Neutrophil (primary cell): ENCODE measurements at regions not wholly inside any gene's neighbourhood (a gene's known extent, or its start where the extent isn't known, plus 50 kb on each side); places are given as distances from the start of the nearest gene placed in this dataset.
"Not testable (repeated sequence)": the region's sequence is repeated elsewhere in the genome, so short reads cannot be mapped to it uniquely, and the experiment has no call there.

Experiments used
- H3K27ac ChIP-seq: fragments of 200-600 bp; sonication (generic); 2 replicates; pipeline ENCODE4 v1.5.1; 2016; ENCODE audit warnings: mild to moderate bottlenecking, moderate library complexity
- H3K27me3 ChIP-seq: fragments of 200-600 bp; sonication (generic); 2 replicates; pipeline ENCODE4 v1.6.0; 2016; ENCODE audit warnings: mild to moderate bottlenecking
- H3K36me3 ChIP-seq: fragments of 200-600 bp; sonication (generic); 2 replicates; pipeline ENCODE4 v1.5.1; 2017
- H3K4me1 ChIP-seq, 2 experiments: fragments of 200-600 bp in 1 of 2; sonication (generic) in 1 of 2; 1 replicate in 1 of 2; 2 replicates in 1 of 2; pipeline versions ENCODE4 v1.5.1 to v1.6.1; 2013 to 2016; ENCODE audit warnings: low read depth in 1 of 2, low read length in 1 of 2, mild to moderate bottlenecking in 1 of 2, moderate library complexity in 1 of 2; ENCODE audit not compliant: control insufficient read depth in 1 of 2, insufficient read depth in 1 of 2
- H3K4me3 ChIP-seq, 2 experiments: fragments of 200-600 bp in 1 of 2; sonication (generic) in 1 of 2; 1 replicate in 1 of 2; 2 replicates in 1 of 2; pipeline ENCODE4 v1.5.1; 2013 to 2016; ENCODE audit warnings: low read depth in 1 of 2, low read length in 1 of 2, mild to moderate bottlenecking in 1 of 2, moderate library complexity in 1 of 2
- H3K9me3 ChIP-seq: fragments of 200-600 bp; sonication (generic); 2 replicates; pipeline ENCODE4 v1.5.1; 2016
- CTCF ChIP-seq: fragments of 200-600 bp; sonication (generic); IDR thresholded peaks from 2 replicates; pipeline ENCODE4 v1.5.1; 2016; ENCODE audit warnings: antibody characterized with exemption

GRCh38 chr11:47928426-47928825, 51.9 kb upstream of the PTPRJ start:
- Histone ChIP-seq H3K4me3 (no peak overlapping the region), H3K27ac (peak overlapping the region; percentile 41), H3K9me3 (no peaks in the 10 kb centered on the region), H3K4me1 (peaks cover 9 to 12% of the 10 kb centered on the region in 2 experiments), H3K27me3 (no peaks in the 10 kb centered on the region), H3K36me3 (no peaks in the 10 kb centered on the region)
- TF ChIP-seq CTCF, result no peak

- Histone ChIP-seq H3K9me3 (no peaks in the 10 kb centered on the region), H3K27ac (no peak overlapping the region), H3K4me1 (peaks cover 9 to 12% of the 10 kb centered on the region in 2 experiments), H3K36me3 (no peaks in the 10 kb centered on the region), H3K4me3 (no peak overlapping the region), H3K27me3 (no peaks in the 10 kb centered on the region)
- TF ChIP-seq CTCF, result no peak
Observed at GRCh38 chr11:47924184-47924691, 56.1 kb upstream of the PTPRJ start.

GRCh38 chr11:47923667-47924066, 56.7 kb upstream of the PTPRJ start:
- TF ChIP-seq CTCF, result no peak
- Histone ChIP-seq H3K36me3 (no peaks in the 10 kb centered on the region), H3K27ac (no peak overlapping the region), H3K4me3 (no peak overlapping the region), H3K27me3 (no peaks in the 10 kb centered on the region), H3K4me1 (peaks cover 7 to 8% of the 10 kb centered on the region in 2 experiments), H3K9me3 (no peaks in the 10 kb centered on the region)

GRCh38 chr11:47921080-47921555, 59.2 kb upstream of the PTPRJ start:
- H3K4me1 ChIP-seq, H3K27ac ChIP-seq, H3K9me3 ChIP-seq, H3K4me3 ChIP-seq, H3K36me3 ChIP-seq, H3K27me3 ChIP-seq: not testable (repeated sequence)

GRCh38 chr11:47918882-47919495, 61.4 kb upstream of the PTPRJ start:
- Histone ChIP-seq H3K4me3 (no peak overlapping the region), H3K9me3 (no peaks in the 10 kb centered on the region), H3K27me3 (no peaks in the 10 kb centered on the region), H3K27ac (no peak overlapping the region), H3K4me1 (peaks cover 8 to 12% of the 10 kb centered on the region in 2 experiments), H3K36me3 (no peaks in the 10 kb centered on the region)
- no peak for TF ChIP-seq CTCF

- Histone ChIP-seq H3K4me3 (no peak overlapping the region), H3K27ac (no peak overlapping the region), H3K4me1 (peaks cover 9 to 12% of the 10 kb centered on the region in 2 experiments), H3K36me3 (no peaks in the 10 kb centered on the region), H3K27me3 (no peaks in the 10 kb centered on the region), H3K9me3 (no peaks in the 10 kb centered on the region)
- no peak for TF ChIP-seq CTCF
Observed at GRCh38 chr11:47918370-47918690, 62.0 kb upstream of the PTPRJ start.
